ENCODE measurements at regions not wholly inside any gene's neighbourhood (a gene's known extent, or its start where the extent isn't known, plus 50 kb on each side); places are given as distances from the start of the nearest gene placed in this dataset.

- Histone ChIP-seq H3K27me3 (ENCODE audit: insufficient read depth, low read length) (no peaks in the 10 kb centered on the region), H3K4me3 (replicated peaks in 1 of 2; ENCODE audit: low read depth in 1 of 2, low read length in 2 of 2) (no peak overlapping the region), H3K27ac (ENCODE audit: low read depth, low read length) (no peak overlapping the region), H3K9ac (ENCODE audit: low read length) (no peak overlapping the region), H3K36me3 (ENCODE audit: control insufficient read depth in 1 of 2, insufficient read depth in 2 of 2, low read length in 2 of 2) (no peaks in the 10 kb centered on the region), H2AFZ (ENCODE audit: low read depth, low read length, poor library complexity, severe bottlenecking) (no peak overlapping the region), H3K4me1 (ENCODE audit: control insufficient read depth in 1 of 2, insufficient read depth in 2 of 2, low read length in 2 of 2) (no peaks in the 10 kb centered on the region), H4K20me1 (ENCODE audit: insufficient read depth) (no peaks in the 10 kb centered on the region), H3K4me2 (ENCODE audit: low read length) (no peak overlapping the region), H3K9me2 (ENCODE audit: insufficient read depth) (no peaks in the 10 kb centered on the region), H3K79me2 (ENCODE audit: insufficient read depth, low read length) (no peaks in the 10 kb centered on the region), H3K9me3 (ENCODE audit: control insufficient read depth in 1 of 2, insufficient read depth in 1 of 2, low read depth in 1 of 2, low read length in 2 of 2) (no peaks in the 10 kb centered on the region)
- RAD21 ChIA-PET (ENCODE audit: low non-redundant PET in 1 of 2, low total read pairs in 2 of 2, uncharacterized antibody in 2 of 2, unreplicated experiment in 2 of 2), result no interaction called here
- POLR2A ChIA-PET, result no interaction called here
- CTCF ChIA-PET, result no interaction called here
- ATAC-seq (no peak), DNase-seq (ENCODE audit: low read depth, low spot score) (no peak)
- intact Hi-C loops (cut with micrococcal nuclease), result no loop called here
- no peak for TF ChIP-seq SP1 (IDR thresholded peaks at IDR 0.05; ENCODE audit: low read depth)
- no TSS peak for BruUV-seq (replicated peaks)
Observed at GRCh38 chr1:194039578-194039977, 853.2 kb upstream of the B3GALT2 start.

GRCh38 chr1:194033646-194034045, 847.2 kb upstream of the B3GALT2 start:
- Histone ChIP-seq H3K4me1 (ENCODE audit: control insufficient read depth in 1 of 2, insufficient read depth in 2 of 2, low read length in 2 of 2) (no peaks in the 10 kb centered on the region), H4K20me1 (ENCODE audit: insufficient read depth) (no peaks in the 10 kb centered on the region), H2AFZ (ENCODE audit: low read depth, low read length, poor library complexity, severe bottlenecking) (no peak overlapping the region), H3K79me2 (ENCODE audit: insufficient read depth, low read length) (no peaks in the 10 kb centered on the region), H3K36me3 (ENCODE audit: control insufficient read depth in 1 of 2, insufficient read depth in 2 of 2, low read length in 2 of 2) (no peaks in the 10 kb centered on the region), H3K9me3 (ENCODE audit: control insufficient read depth in 1 of 2, insufficient read depth in 1 of 2, low read depth in 1 of 2, low read length in 2 of 2) (peaks cover 0 to 6% of the 10 kb centered on the region in 2 experiments; a peak in 1 of 4 replicates), H3K4me3 (replicated peaks in 1 of 2; ENCODE audit: low read depth in 1 of 2, low read length in 2 of 2) (no peak overlapping the region), H3K27me3 (ENCODE audit: insufficient read depth, low read length) (no peaks in the 10 kb centered on the region), H3K9ac (ENCODE audit: low read length) (no peak overlapping the region), H3K27ac (ENCODE audit: low read depth, low read length) (no peak overlapping the region), H3K9me2 (ENCODE audit: insufficient read depth) (no peaks in the 10 kb centered on the region; the same call in 1 of the 2 replicates), H3K4me2 (ENCODE audit: low read length) (no peak overlapping the region)
- ChIA-PET CTCF (no interaction called here), POLR2A (no interaction called here), RAD21 (ENCODE audit: low non-redundant PET in 1 of 2, low total read pairs in 2 of 2, uncharacterized antibody in 2 of 2, unreplicated experiment in 2 of 2) (no interaction called here)
- intact Hi-C loops (cut with micrococcal nuclease), result no loop called here
- no peak for TF ChIP-seq EZH2phosphoT487 (IDR thresholded peaks at IDR 0.05; ENCODE audit: borderline replicate concordance)
- TF ChIP-seq TCF7L2 (IDR thresholded peaks at IDR 0.05; ENCODE audit: borderline replicate concordance, extremely low read depth, insufficient read depth, insufficient read length), result no peak
- TF ChIP-seq FOSL1 (IDR thresholded peaks at IDR 0.05; ENCODE audit: low read depth), result no peak
- TF ChIP-seq POLR2A (IDR thresholded peaks at IDR 0.05; ENCODE audit: borderline replicate concordance, extremely low read depth, insufficient read depth, insufficient read length), result no peak
- no peak for TF ChIP-seq REST (IDR thresholded peaks at IDR 0.05; ENCODE audit: low read depth)
- no peak for TF ChIP-seq SIN3A (IDR thresholded peaks at IDR 0.05; ENCODE audit: low read depth)
- no peak for TF ChIP-seq SRF (IDR thresholded peaks at IDR 0.05; ENCODE audit: low read depth)
- no peak for TF ChIP-seq RAD21 (IDR thresholded peaks at IDR 0.05; ENCODE audit: low read depth)
- no peak for TF ChIP-seq JUND (IDR thresholded peaks at IDR 0.05)
- ATAC-seq (no peak), DNase-seq (ENCODE audit: low read depth, low spot score) (no peak)
- BruUV-seq (replicated peaks), result no TSS peak

All from HCT116 (cell line).